ENCODE measurements at regions not wholly inside any gene's neighbourhood (a gene's known extent, or its start where the extent isn't known, plus 50 kb on each side); places are given as distances from the start of the nearest gene placed in this dataset.

- no peak for DNase-seq (ENCODE audit: low read depth in 2 of 2)
Observed at GRCh38 chr1:95431235-95431634, 197.2 kb downstream of the RWDD3 start.

- no peak for DNase-seq (ENCODE audit: low read depth in 2 of 2)
Observed at GRCh38 chr1:95435611-95436010, 201.6 kb downstream of the RWDD3 start.

GRCh38 chr1:95437011-95437410 lies 203.0 kb downstream of the RWDD3 start:
- DNase-seq (ENCODE audit: low read depth in 2 of 2): no peak

- no peak for DNase-seq (ENCODE audit: low read depth in 2 of 2)
Observed at GRCh38 chr1:95437781-95438180, 203.8 kb downstream of the RWDD3 start.

- DNase-seq (ENCODE audit: low read depth in 2 of 2): no peak
Observed at GRCh38 chr1:95438218-95438948, 204.4 kb downstream of the RWDD3 start.

GRCh38 chr1:95440511-95440910 lies 206.5 kb downstream of the RWDD3 start:
- DNase-seq (ENCODE audit: low read depth in 2 of 2): no peak

- DNase-seq (ENCODE audit: low read depth in 2 of 2): no peak
Observed at GRCh38 chr1:95449516-95449915, 215.5 kb downstream of the RWDD3 start.

GRCh38 chr1:95451054-95451453 lies 217.0 kb downstream of the RWDD3 start:
- DNase-seq (ENCODE audit: low read depth in 2 of 2): no peak

- DNase-seq (ENCODE audit: low read depth in 2 of 2): no peak
Observed at GRCh38 chr1:95451904-95452303, 217.9 kb downstream of the RWDD3 start.

- DNase-seq (ENCODE audit: low read depth in 2 of 2): no peak
Observed at GRCh38 chr1:95453053-95453452, 219.0 kb downstream of the RWDD3 start.

GRCh38 chr1:95467036-95467435 lies 233.0 kb downstream of the RWDD3 start:
- DNase-seq (ENCODE audit: low read depth in 2 of 2): no peak

GRCh38 chr1:95475686-95476457 lies 241.9 kb downstream of the RWDD3 start:
- DNase-seq (ENCODE audit: low read depth in 2 of 2): no peak

- no peak for DNase-seq (ENCODE audit: low read depth in 2 of 2)
Observed at GRCh38 chr1:95496307-95496706, 262.3 kb downstream of the RWDD3 start.

- DNase-seq (ENCODE audit: low read depth in 2 of 2): no peak
Observed at GRCh38 chr1:95496773-95497172, 262.8 kb downstream of the RWDD3 start.

- no peak for DNase-seq (ENCODE audit: low read depth in 2 of 2)
Observed at GRCh38 chr1:95497566-95497965, 263.6 kb downstream of the RWDD3 start.

GRCh38 chr1:95503278-95504030 lies 269.4 kb downstream of the RWDD3 start:
- DNase-seq (ENCODE audit: low read depth in 2 of 2): no peak

GRCh38 chr1:95504321-95504720 lies 270.3 kb downstream of the RWDD3 start:
- DNase-seq (ENCODE audit: low read depth in 2 of 2): no peak

- no peak for DNase-seq (ENCODE audit: low read depth in 2 of 2)
Observed at GRCh38 chr1:95506736-95507414, 272.9 kb downstream of the RWDD3 start.

GRCh38 chr1:95509989-95510388 lies 276.0 kb downstream of the RWDD3 start:
- no peak for DNase-seq (ENCODE audit: low read depth in 2 of 2)

- no peak for DNase-seq (ENCODE audit: low read depth in 2 of 2)
Observed at GRCh38 chr1:95512925-95513324, 278.9 kb downstream of the RWDD3 start.

GRCh38 chr1:95517506-95517905 lies 283.5 kb downstream of the RWDD3 start:
- no peak for DNase-seq (ENCODE audit: low read depth in 2 of 2)

- DNase-seq (ENCODE audit: low read depth in 2 of 2): no peak
Observed at GRCh38 chr1:95518310-95518709, 284.3 kb downstream of the RWDD3 start.
